ENCODE measurements at regions not wholly inside any gene's neighbourhood (a gene's known extent, or its start where the extent isn't known, plus 50 kb on each side); places are given as distances from the start of the nearest gene placed in this dataset.

GRCh38 chr12:74408601-74409166 is 129.0 kb upstream of the ATXN7L3B start:
- Histone ChIP-seq H3K4me1 (ENCODE audit: control insufficient read depth in 5 of 5, insufficient read depth in 5 of 5, low read length in 5 of 5) (no peaks in the 10 kb centered on the region), H3K4me3 (no peak overlapping the region), H3K27ac (ENCODE audit: low read depth in 1 of 2, low read length in 1 of 2) (no peak overlapping the region), H3K9ac (ENCODE audit: insufficient read depth in 1 of 2, low read length in 2 of 2) (no peak overlapping the region), H3K27me3 (ENCODE audit: control insufficient read depth in 3 of 3, insufficient read depth in 3 of 3, low read length in 2 of 3) (no peaks in the 10 kb centered on the region), H3K9me3 (ENCODE audit: control insufficient read depth in 4 of 4, insufficient read depth in 3 of 4, low read length in 3 of 4) (no peaks in the 10 kb centered on the region), H3K36me3 (ENCODE audit: control insufficient read depth in 4 of 4, insufficient read depth in 4 of 4, low read length in 4 of 4) (no peaks in the 10 kb centered on the region)
- DNase-seq, result no peak
- 29 to 49% methylated on average over 2 of the region's 2 CpGs for WGBS, 2 donors
- TF ChIP-seq, protein P1, sequence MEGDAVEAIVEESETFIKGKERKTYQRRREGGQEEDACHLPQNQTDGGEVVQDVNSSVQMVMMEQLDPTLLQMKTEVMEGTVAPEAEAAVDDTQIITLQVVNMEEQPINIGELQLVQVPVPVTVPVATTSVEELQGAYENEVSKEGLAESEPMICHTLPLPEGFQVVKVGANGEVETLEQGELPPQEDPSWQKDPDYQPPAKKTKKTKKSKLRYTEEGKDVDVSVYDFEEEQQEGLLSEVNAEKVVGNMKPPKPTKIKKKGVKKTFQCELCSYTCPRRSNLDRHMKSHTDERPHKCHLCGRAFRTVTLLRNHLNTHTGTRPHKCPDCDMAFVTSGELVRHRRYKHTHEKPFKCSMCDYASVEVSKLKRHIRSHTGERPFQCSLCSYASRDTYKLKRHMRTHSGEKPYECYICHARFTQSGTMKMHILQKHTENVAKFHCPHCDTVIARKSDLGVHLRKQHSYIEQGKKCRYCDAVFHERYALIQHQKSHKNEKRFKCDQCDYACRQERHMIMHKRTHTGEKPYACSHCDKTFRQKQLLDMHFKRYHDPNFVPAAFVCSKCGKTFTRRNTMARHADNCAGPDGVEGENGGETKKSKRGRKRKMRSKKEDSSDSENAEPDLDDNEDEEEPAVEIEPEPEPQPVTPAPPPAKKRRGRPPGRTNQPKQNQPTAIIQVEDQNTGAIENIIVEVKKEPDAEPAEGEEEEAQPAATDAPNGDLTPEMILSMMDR (IDR thresholded peaks at IDR 0.05; ENCODE audit: control extremely low read depth, extremely low read depth), result no peak
- ATAC-seq (ENCODE audit: insufficient read depth, low FRiP score), result no peak

DNA sequence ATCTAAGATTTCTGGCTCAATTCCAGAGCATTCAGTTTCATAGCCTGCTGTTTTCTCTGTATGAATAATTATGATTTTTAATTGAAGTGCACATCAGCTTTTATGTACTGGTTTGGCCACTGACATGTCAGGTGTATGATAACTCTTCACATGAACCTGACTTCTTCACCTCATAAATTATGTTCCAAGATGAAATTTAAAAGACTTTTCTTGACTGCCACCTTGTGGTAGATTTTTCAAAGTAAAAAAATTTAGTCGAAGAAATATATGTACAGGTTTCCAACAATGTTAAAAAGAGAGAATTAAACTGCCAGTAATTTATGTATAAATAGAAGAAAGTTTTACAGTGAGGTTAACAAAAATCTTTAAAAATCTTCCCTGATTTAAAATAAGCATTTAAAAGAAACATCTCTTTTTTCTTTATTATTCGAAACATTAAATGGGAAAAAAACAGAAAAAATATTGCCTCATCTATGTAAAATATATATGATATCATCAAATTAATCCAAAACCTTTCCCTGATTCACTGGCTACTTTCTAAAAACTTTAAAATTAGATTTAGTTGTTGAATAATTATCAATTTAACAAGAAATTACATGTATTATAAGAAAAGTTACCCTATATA is 124.9 kb upstream of the ATXN7L3B start:
- WGBS, 2 donors, result 47 to 50% methylated on average over 2 of the region's 2 CpGs
- Histone ChIP-seq H3K27ac (ENCODE audit: low read depth in 1 of 2, low read length in 1 of 2) (no peak overlapping the region), H3K9ac (ENCODE audit: insufficient read depth in 1 of 2, low read length in 2 of 2) (no peak overlapping the region), H3K27me3 (ENCODE audit: control insufficient read depth in 3 of 3, insufficient read depth in 3 of 3, low read length in 2 of 3) (no peaks in the 10 kb centered on the region), H3K4me3 (no peak overlapping the region), H3K36me3 (ENCODE audit: control insufficient read depth in 4 of 4, insufficient read depth in 4 of 4, low read length in 4 of 4) (no peaks in the 10 kb centered on the region), H3K4me1 (ENCODE audit: control insufficient read depth in 5 of 5, insufficient read depth in 5 of 5, low read length in 5 of 5) (no peaks in the 10 kb centered on the region), H3K9me3 (ENCODE audit: control insufficient read depth in 4 of 4, insufficient read depth in 3 of 4, low read length in 3 of 4) (no peaks in the 10 kb centered on the region)
- TF ChIP-seq, protein P1 (IDR thresholded peaks at IDR 0.05; ENCODE audit: control extremely low read depth, extremely low read depth), result no peak
- DNase-seq (peak in 2 of 3 donors; percentile 19 to 21), ATAC-seq (ENCODE audit: insufficient read depth, low FRiP score) (no peak)

- no peak overlapping the region for H3K27ac ChIP-seq (ENCODE audit: low read depth in 1 of 2, low read length in 1 of 2)
- H3K4me1 ChIP-seq (ENCODE audit: control insufficient read depth in 5 of 5, insufficient read depth in 5 of 5, low read length in 5 of 5), result no peaks in the 10 kb centered on the region
- DNase-seq (peak in 2 of 3 donors; percentile 8 to 23), ATAC-seq (ENCODE audit: insufficient read depth, low FRiP score) (no peak)
- no peaks in the 10 kb centered on the region for H3K9me3 ChIP-seq (ENCODE audit: control insufficient read depth in 4 of 4, insufficient read depth in 3 of 4, low read length in 3 of 4)
- no peaks in the 10 kb centered on the region for H3K27me3 ChIP-seq (ENCODE audit: control insufficient read depth in 3 of 3, insufficient read depth in 3 of 3, low read length in 2 of 3)
- H3K4me3 ChIP-seq, result no peak overlapping the region
- H3K9ac ChIP-seq (ENCODE audit: insufficient read depth in 1 of 2, low read length in 2 of 2), result no peak overlapping the region
- no peaks in the 10 kb centered on the region for H3K36me3 ChIP-seq (ENCODE audit: control insufficient read depth in 4 of 4, insufficient read depth in 4 of 4, low read length in 4 of 4)
- TF ChIP-seq, protein P1 (IDR thresholded peaks at IDR 0.05; ENCODE audit: control extremely low read depth, extremely low read depth), result no peak
Observed at GRCh38 chr12:74415633-74416032, 122.0 kb upstream of the ATXN7L3B start.

DNA sequence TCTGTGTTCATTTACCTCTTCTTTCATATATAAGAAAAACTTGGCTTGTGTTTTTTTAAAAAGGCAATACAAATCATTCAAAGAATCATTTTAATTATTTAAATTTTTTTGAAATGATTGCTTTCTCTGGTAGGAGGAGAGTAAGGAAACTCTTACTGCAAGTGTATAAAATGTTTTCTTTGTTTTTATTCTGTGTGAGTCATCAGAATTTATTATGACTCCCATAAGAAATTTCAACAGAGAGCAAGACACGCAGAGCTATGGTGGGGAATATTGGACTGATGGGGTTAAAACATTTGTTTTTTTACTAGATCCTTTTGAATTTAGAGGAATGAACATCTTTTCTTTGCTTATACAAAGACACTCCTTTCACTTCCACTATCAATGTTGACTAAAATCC is 119.1 kb upstream of the ATXN7L3B start:
- Histone ChIP-seq H3K9ac (ENCODE audit: insufficient read depth in 1 of 2, low read length in 2 of 2) (no peak overlapping the region), H3K4me3 (no peak overlapping the region), H3K36me3 (ENCODE audit: control insufficient read depth in 4 of 4, insufficient read depth in 4 of 4, low read length in 4 of 4) (no peaks in the 10 kb centered on the region), H3K27me3 (ENCODE audit: control insufficient read depth in 3 of 3, insufficient read depth in 3 of 3, low read length in 2 of 3) (no peaks in the 10 kb centered on the region), H3K4me1 (ENCODE audit: control insufficient read depth in 5 of 5, insufficient read depth in 5 of 5, low read length in 5 of 5) (no peaks in the 10 kb centered on the region), H3K27ac (ENCODE audit: low read depth in 1 of 2, low read length in 1 of 2) (no peak overlapping the region), H3K9me3 (ENCODE audit: control insufficient read depth in 4 of 4, insufficient read depth in 3 of 4, low read length in 3 of 4) (no peaks in the 10 kb centered on the region)
- 92% methylated on average over 1 of the region's 1 CpG for whole genome bisulfite sequencing, 2 donors
- TF ChIP-seq, protein P1 (IDR thresholded peaks at IDR 0.05; ENCODE audit: control extremely low read depth, extremely low read depth), result no peak
- no peak for DNase-seq
- ATAC-seq (ENCODE audit: insufficient read depth, low FRiP score), result no peak
